Progenitor cell of endocrine pancreas (in vitro differentiated cells): ENCODE measurements at regions not wholly inside any gene's neighbourhood (a gene's known extent, or its start where the extent isn't known, plus 50 kb on each side); places are given as distances from the start of the nearest gene placed in this dataset.

Experiments used
- DNase-seq: peaks from one replicate; pipeline ENCODE4 v3.0.0; 2021; ENCODE audit warnings: low spot score; ENCODE audit not compliant: unreplicated experiment
- H3K27ac Mint-ChIP-seq: 2 replicates; pipeline ENCODE4 v1.8.0; 2021; ENCODE audit warnings: mild to moderate bottlenecking, moderate library complexity, mixed read lengths
- H3K27me3 Mint-ChIP-seq: 2 replicates; pipeline ENCODE4 v1.8.0; 2021; ENCODE audit warnings: mixed read lengths
- H3K36me3 Mint-ChIP-seq: 2 replicates; pipeline ENCODE4 v1.8.0; 2022; ENCODE audit warnings: mixed read lengths; ENCODE audit not compliant: insufficient read depth
- H3K4me1 Mint-ChIP-seq: 2 replicates; pipeline ENCODE4 v1.8.0; 2021; ENCODE audit warnings: low read depth, mixed read lengths
- H3K4me3 Mint-ChIP-seq: 2 replicates; pipeline ENCODE4 v1.8.0; 2021; ENCODE audit warnings: low read depth, mild to moderate bottlenecking, moderate library complexity, mixed read lengths
- H3K9me3 Mint-ChIP-seq: 2 replicates; pipeline ENCODE4 v1.8.0; 2021; ENCODE audit warnings: low read depth, mixed read lengths
- TF ChIP-seq, protein P1 (sequence below): fragments of 200-600 bp; sonication (generic); IDR thresholded peaks from one replicate; pipeline ENCODE4 v1.5.0; 2021; ENCODE audit warnings: antibody characterized with exemption, mild to moderate bottlenecking; ENCODE audit not compliant: unreplicated experiment

DNA sequence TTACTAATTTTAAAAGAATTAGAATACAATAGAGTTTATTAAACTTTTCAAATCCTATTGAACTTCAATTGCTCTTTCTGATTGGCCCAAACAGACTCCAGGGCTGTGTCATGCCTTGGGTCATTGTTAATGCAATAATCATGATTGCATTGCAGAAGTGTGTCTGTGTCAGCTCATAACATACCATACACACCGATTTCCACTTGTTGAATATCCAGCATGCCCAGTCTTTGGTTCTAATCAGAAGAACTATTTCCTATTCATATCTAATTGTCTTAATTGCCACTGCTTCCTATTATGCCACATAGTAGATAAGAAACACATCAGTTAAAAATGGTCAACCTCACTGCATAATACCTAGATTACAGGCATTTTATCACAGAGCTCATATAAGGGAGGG is 106.1 kb upstream of the JAG1 start:
- H3K4me3 Mint-ChIP-seq: no peak overlapping the region
- TF ChIP-seq, protein P1, sequence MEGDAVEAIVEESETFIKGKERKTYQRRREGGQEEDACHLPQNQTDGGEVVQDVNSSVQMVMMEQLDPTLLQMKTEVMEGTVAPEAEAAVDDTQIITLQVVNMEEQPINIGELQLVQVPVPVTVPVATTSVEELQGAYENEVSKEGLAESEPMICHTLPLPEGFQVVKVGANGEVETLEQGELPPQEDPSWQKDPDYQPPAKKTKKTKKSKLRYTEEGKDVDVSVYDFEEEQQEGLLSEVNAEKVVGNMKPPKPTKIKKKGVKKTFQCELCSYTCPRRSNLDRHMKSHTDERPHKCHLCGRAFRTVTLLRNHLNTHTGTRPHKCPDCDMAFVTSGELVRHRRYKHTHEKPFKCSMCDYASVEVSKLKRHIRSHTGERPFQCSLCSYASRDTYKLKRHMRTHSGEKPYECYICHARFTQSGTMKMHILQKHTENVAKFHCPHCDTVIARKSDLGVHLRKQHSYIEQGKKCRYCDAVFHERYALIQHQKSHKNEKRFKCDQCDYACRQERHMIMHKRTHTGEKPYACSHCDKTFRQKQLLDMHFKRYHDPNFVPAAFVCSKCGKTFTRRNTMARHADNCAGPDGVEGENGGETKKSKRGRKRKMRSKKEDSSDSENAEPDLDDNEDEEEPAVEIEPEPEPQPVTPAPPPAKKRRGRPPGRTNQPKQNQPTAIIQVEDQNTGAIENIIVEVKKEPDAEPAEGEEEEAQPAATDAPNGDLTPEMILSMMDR: no peak
- H3K36me3 Mint-ChIP-seq: no peaks in the 10 kb centered on the region
- DNase-seq: no peak
- H3K4me1 Mint-ChIP-seq: peaks cover 54% of the 10 kb centered on the region
- H3K27ac Mint-ChIP-seq: no peak overlapping the region
- H3K9me3 Mint-ChIP-seq: no peaks in the 10 kb centered on the region
- H3K27me3 Mint-ChIP-seq: peaks cover 13% of the 10 kb centered on the region

DNA sequence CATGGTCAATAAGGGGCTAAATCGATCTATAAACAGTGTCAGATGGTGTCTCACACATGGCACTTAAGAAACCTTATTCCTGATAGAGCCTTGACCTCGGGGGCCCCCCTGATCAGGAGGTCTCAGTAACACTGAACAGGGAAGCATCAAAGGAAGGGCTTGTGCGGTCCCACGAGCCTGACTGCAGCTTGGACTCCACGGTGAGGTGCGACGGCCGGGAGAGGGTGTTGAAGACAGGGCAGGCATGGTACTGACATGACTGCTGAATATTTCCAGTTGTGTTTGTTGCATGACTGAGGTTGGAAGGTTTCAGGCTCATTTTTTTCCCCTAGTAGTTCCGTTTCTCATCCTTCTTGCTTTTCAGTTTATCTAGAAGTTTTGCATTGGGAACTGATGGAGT is 107.1 kb upstream of the JAG1 start:
- H3K4me1 Mint-ChIP-seq: peaks cover 59% of the 10 kb centered on the region
- TF ChIP-seq, protein P1: no peak
- H3K36me3 Mint-ChIP-seq: no peaks in the 10 kb centered on the region
- H3K9me3 Mint-ChIP-seq: no peaks in the 10 kb centered on the region
- no peak overlapping the region for H3K27ac Mint-ChIP-seq
- H3K4me3 Mint-ChIP-seq: no peak overlapping the region
- no peak for DNase-seq
- H3K27me3 Mint-ChIP-seq: peaks cover 13% of the 10 kb centered on the region

DNA sequence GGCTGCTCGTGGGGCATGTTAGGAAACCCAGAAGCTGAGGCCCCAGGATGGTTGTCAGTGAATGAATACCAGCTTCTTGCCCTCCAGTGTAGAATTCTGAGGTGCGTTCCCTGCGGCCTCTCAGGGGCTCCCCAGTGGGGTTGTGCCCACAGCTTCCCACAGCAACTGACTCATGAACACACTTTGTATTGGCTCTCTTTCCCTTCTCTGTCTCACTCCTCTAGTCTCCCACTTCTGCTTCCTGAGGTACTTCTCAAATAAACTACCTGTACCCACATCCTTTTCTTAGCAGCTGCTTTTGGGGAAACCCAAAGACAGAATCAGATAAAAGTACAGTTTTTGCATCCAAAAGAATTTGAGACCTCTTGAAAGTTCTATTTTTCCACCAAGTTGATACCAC is 107.7 kb upstream of the JAG1 start:
- Mint-ChIP-seq H3K27ac (no peak overlapping the region), H3K27me3 (peaks cover 13% of the 10 kb centered on the region), H3K4me1 (peaks cover 59% of the 10 kb centered on the region), H3K36me3 (no peaks in the 10 kb centered on the region), H3K9me3 (no peaks in the 10 kb centered on the region), H3K4me3 (no peak overlapping the region)
- no peak for DNase-seq
- TF ChIP-seq, protein P1: no peak

DNA sequence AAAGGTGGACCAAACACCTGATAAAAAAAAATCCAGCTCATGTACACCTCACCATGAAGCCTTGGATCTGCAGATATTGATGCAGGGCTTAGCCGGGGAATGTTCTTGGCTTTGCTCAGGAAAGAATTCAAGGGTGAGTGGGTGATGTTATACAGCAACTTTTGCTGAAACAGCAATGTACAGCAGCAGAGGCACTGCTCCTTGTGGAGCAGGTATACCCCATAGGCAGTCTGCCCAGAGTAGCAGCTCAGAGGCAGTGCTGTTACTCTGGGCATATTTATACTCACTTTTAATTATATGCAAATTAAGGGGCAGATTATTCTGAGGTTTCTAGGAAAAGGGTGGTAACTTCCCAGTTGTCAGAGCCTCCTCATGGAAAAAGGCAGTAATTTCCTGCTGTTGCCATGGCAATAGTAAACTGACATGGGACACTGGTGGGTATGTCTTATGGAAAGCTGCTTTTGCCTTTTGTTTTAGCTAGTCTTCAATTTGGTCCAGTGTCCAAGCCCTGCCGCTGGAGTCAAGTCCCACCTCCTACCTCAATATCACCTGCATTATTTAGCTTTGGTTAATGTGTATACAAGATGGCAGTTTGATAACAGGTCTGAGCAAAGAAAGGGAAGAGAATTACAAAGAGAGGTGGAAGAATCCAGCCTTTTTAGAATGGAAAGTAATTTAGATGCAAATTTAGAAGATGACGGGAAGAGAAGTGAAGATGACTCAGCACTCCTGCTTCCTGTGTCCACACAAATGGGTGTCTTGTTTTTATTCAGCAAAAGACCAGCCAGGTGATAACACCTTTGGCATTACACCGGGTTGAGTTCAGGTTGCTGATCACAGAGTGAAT is 110.1 kb upstream of the JAG1 start:
- no peak for DNase-seq
- H3K27ac Mint-ChIP-seq: peak overlapping the region; percentile 87
- H3K9me3 Mint-ChIP-seq: no peaks in the 10 kb centered on the region
- H3K27me3 Mint-ChIP-seq: peaks cover 13% of the 10 kb centered on the region
- TF ChIP-seq, protein P1: no peak
- H3K36me3 Mint-ChIP-seq: no peaks in the 10 kb centered on the region
- H3K4me1 Mint-ChIP-seq: peaks cover 57% of the 10 kb centered on the region
- no peak overlapping the region for H3K4me3 Mint-ChIP-seq

DNA sequence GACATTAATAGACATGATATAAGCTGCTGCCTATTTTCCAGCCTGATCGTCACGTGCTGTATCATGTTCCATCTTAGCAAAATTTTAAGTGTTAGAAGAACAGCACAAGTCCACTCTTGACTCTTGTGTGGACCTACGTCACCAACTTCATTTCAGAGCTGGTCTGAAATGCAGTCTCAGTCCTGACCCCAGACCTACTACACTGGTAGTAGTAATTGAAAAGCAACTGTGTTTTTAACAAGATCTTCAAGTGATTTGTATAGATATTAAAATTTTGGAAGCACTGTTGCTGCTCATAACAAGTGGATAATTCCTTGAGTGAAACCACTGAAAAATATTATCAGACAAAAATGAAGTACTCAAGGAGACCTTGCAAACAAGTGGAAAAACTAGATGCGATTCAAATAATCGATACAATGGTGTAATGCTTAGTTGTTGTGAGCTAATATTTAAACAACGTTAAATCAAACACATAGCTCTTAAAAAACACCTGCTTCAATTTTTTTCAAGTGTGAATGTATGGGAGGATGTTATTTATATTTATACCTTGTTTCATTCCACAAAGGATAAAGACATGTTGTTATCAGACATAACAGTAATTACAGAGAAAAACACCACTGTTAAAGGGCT is 110.9 kb upstream of the JAG1 start:
- DNase-seq: no peak
- TF ChIP-seq, protein P1: no peak
- H3K27me3 Mint-ChIP-seq: peaks cover 13% of the 10 kb centered on the region
- peak overlapping the region; percentile 87 for H3K27ac Mint-ChIP-seq
- H3K4me3 Mint-ChIP-seq: no peak overlapping the region
- H3K36me3 Mint-ChIP-seq: no peaks in the 10 kb centered on the region
- H3K9me3 Mint-ChIP-seq: no peaks in the 10 kb centered on the region
- peaks cover 63% of the 10 kb centered on the region for H3K4me1 Mint-ChIP-seq
